IMR-90 (cell line): ENCODE measurements at regions not wholly inside any gene's neighbourhood (a gene's known extent, or its start where the extent isn't known, plus 50 kb on each side); places are given as distances from the start of the nearest gene placed in this dataset.

Experiments used
- ATAC-seq: fragments of 200-7000 bp; cut with Tn5 transposase; 2 replicates; pipeline ENCODE4 v1.9.1; 2020; ENCODE audit warnings: low read depth, mild to moderate bottlenecking, moderate library complexity
- BruUV-seq: library from RNA; stranded (reverse); fragments of 400-500 nt; replicated peaks from 2 replicates; lab custom pipeline; 2021; lab: Mats Ljungman, UMichigan
- CTCF ChIA-PET: fragments of 300-600 bp; formaldehyde crosslinking; extraction: SDS; loops from one replicate; lab custom pipeline; 2021; ENCODE audit warnings: antibody characterized with exemption; lab: Yijun Ruan, JAX
- POLR2A ChIA-PET: fragments of 300-600 bp; sonication (Branson Sonifier 250); formaldehyde crosslinking; loops from one replicate; lab custom pipeline; 2022; ENCODE audit warnings: antibody characterized with exemption; ENCODE audit not compliant: unreplicated experiment; lab: Charles Lee
- DNase-seq: peaks from one replicate; pipeline ENCODE4 v3.0.0; 2013
- H2AFZ ChIP-seq: replicated peaks from 2 replicates; pipeline ENCODE3; 2013; ENCODE audit warnings: low read length, mild to moderate bottlenecking; ENCODE audit not compliant: poor library complexity
- H2AK5ac ChIP-seq: 2 replicates; pipeline ENCODE4 v1.6.1; 2013; ENCODE audit warnings: low read depth, low read length, inconsistent platforms
- H2AK9ac ChIP-seq: replicated peaks from 2 replicates; pipeline ENCODE3; 2013; ENCODE audit warnings: mild to moderate bottlenecking, low read depth, low read length, moderate library complexity; ENCODE audit not compliant: poor library complexity
- H2BK120ac ChIP-seq: 2 replicates; pipeline ENCODE4 v1.6.1; 2013; ENCODE audit warnings: low read depth, low read length, inconsistent platforms
- H2BK15ac ChIP-seq: 3 replicates; pipeline ENCODE4 v1.6.1; 2013; ENCODE audit warnings: low read depth, low read length, inconsistent platforms
- H2BK20ac ChIP-seq: 2 replicates; pipeline ENCODE4 v1.6.1; 2013; ENCODE audit warnings: low read depth, mild to moderate bottlenecking, inconsistent platforms, low read length, moderate library complexity
- H2BK5ac ChIP-seq: 2 replicates; pipeline ENCODE4 v1.6.1; 2013; ENCODE audit warnings: mild to moderate bottlenecking, low read depth, low read length, inconsistent platforms; ENCODE audit not compliant: poor library complexity, severe bottlenecking
- H3K14ac ChIP-seq: replicated peaks from 2 replicates; pipeline ENCODE4 v1.6.1; 2013; ENCODE audit warnings: low read depth, low read length, inconsistent platforms
- H3K18ac ChIP-seq: 2 replicates; pipeline ENCODE4 v1.6.1; 2013; ENCODE audit warnings: low read depth, low read length, control low read depth
- H3K23ac ChIP-seq: 2 replicates; pipeline ENCODE4 v1.6.1; 2013; ENCODE audit warnings: low read depth, low read length, inconsistent platforms
- H3K27ac ChIP-seq: 2 replicates; pipeline ENCODE4 v1.5.1; 2013; ENCODE audit warnings: mild to moderate bottlenecking, control low read depth, low read length; ENCODE audit not compliant: insufficient read depth
- H3K27me3 ChIP-seq: 2 replicates; pipeline ENCODE4 v1.6.1; 2013; ENCODE audit warnings: low read length; ENCODE audit not compliant: control insufficient read depth, insufficient read depth
- H3K36me3 ChIP-seq: 2 replicates; pipeline ENCODE4 v1.6.1; 2013; ENCODE audit warnings: low read length, mixed read lengths; ENCODE audit not compliant: control insufficient read depth, insufficient read depth
- H3K4ac ChIP-seq: 2 replicates; pipeline ENCODE4 v1.6.1; 2013; ENCODE audit warnings: low read depth, low read length, inconsistent platforms
- H3K4me1 ChIP-seq: 2 replicates; pipeline ENCODE4 v1.6.1; 2013; ENCODE audit warnings: low read length, mixed read lengths; ENCODE audit not compliant: control insufficient read depth, insufficient read depth
- H3K4me2 ChIP-seq: 2 replicates; pipeline ENCODE4 v1.6.1; 2013; ENCODE audit warnings: low read depth, mild to moderate bottlenecking, control low read depth, low read length, moderate library complexity
- H3K4me3 ChIP-seq: 2 replicates; pipeline ENCODE4 v1.5.1; 2013; ENCODE audit warnings: low read depth, mild to moderate bottlenecking, control low read depth, low read length, moderate library complexity; ENCODE audit not compliant: insufficient read depth
- H3K56ac ChIP-seq: 2 replicates; pipeline ENCODE4 v1.6.1; 2013; ENCODE audit warnings: low read length, inconsistent platforms; ENCODE audit not compliant: insufficient read depth; ENCODE audit errors: extremely low read depth
- H3K79me1 ChIP-seq, 2 experiments: 2 replicates each; pipeline ENCODE4 v1.6.1; 2013; ENCODE audit warnings: low read length in 2 of 2, inconsistent platforms in 1 of 2, low read depth in 1 of 2
- H3K9ac ChIP-seq: 2 replicates; pipeline ENCODE4 v1.6.1; 2013; ENCODE audit warnings: low read depth, low read length, control low read depth
- H3K9me1 ChIP-seq: 2 replicates; pipeline ENCODE4 v1.6.1; 2013; ENCODE audit warnings: low read length, inconsistent platforms; ENCODE audit not compliant: insufficient read depth
- H3K9me3 ChIP-seq: 2 replicates; pipeline ENCODE4 v1.6.1; 2013; ENCODE audit warnings: low read length; ENCODE audit not compliant: control insufficient read depth, insufficient read depth
- H4K20me1 ChIP-seq: 2 replicates; pipeline ENCODE4 v1.6.1; 2013; ENCODE audit warnings: low read length, inconsistent platforms; ENCODE audit not compliant: insufficient read depth
- H4K5ac ChIP-seq: 2 replicates; pipeline ENCODE4 v1.6.1; 2013; ENCODE audit warnings: mild to moderate bottlenecking, low read depth, low read length, control low read depth
- H4K8ac ChIP-seq, 2 experiments: 2 replicates each; pipeline ENCODE4 v1.6.1; 2013; ENCODE audit warnings: low read depth in 2 of 2, low read length in 2 of 2, control low read depth in 1 of 2, inconsistent platforms in 1 of 2
- H4K91ac ChIP-seq: 2 replicates; pipeline ENCODE4 v1.6.1; 2013; ENCODE audit warnings: low read depth, low read length, inconsistent platforms; ENCODE audit not compliant: insufficient read depth
- BHLHE40 ChIP-seq: fragments of 150-350 bp; IDR thresholded peaks from 2 replicates; pipeline ENCODE4 v1.6.1; 2016; ENCODE audit warnings: mild to moderate bottlenecking, low read depth, low read length
- CHD1 ChIP-seq: IDR thresholded peaks from 2 replicates; pipeline ENCODE4 v1.6.1; 2012; ENCODE audit warnings: low read depth, low read length, improper control_type of control experiment
- NFE2L2 ChIP-seq: fragments of 150-350 bp; IDR thresholded peaks from 2 replicates; pipeline ENCODE4 v1.6.1; 2016; ENCODE audit warnings: low read depth, mild to moderate bottlenecking, low read length
- RAD21 ChIP-seq: IDR thresholded peaks from 2 replicates; pipeline ENCODE4 v1.6.1; 2012; ENCODE audit warnings: low read length, improper control_type of control experiment
- RCOR1 ChIP-seq: IDR thresholded peaks from 2 replicates; pipeline ENCODE4 v1.6.1; 2012; ENCODE audit warnings: mild to moderate bottlenecking, low read length, improper control_type of control experiment; ENCODE audit not compliant: insufficient replicate concordance
- WGBS, 2 experiments: methylation state at CpG; one replicate each; pipeline versions ENCODE4 v1.1.5 to v1.1.7; 2013; ENCODE audit warnings: missing lambda C conversion rate in 2 of 2; ENCODE audit not compliant: insufficient read length in 1 of 2; ENCODE audit errors: extremely low coverage in 2 of 2; 5-methylcytosine and 5-hydroxymethylcytosine counted together
- dilution Hi-C: fragments of 300-500 bp; cut with HindIII; formaldehyde crosslinking; loops from one replicate; pipeline ENCODE4 v1.14.3; 2018; ENCODE audit warnings: low sequenced_read_pairs; ENCODE audit not compliant: unreplicated experiment
- in situ Hi-C: fragments of 300-500 bp; cut with MboI; formaldehyde crosslinking; loops from 3 replicates; pipeline ENCODE4 v1.14.3; 2019; ENCODE audit warnings: low sequenced_read_pairs, inconsistent platforms, mixed read lengths
- intact Hi-C: fragments of 100-400 bp; cut with micrococcal nuclease; formaldehyde crosslinking; loops from 2 replicates; pipeline ENCODE4 v1.10.0; 2022
- TF ChIP-seq, protein P1 (sequence below): fragments of 150-350 bp; IDR thresholded peaks from 2 replicates; pipeline ENCODE4 v1.6.1; 2017; ENCODE audit warnings: mild to moderate bottlenecking, antibody characterized with exemption, low read length, low read depth

GRCh38 chr6:81966968-81967367 lies 214.5 kb upstream of the TENT5A start:
- intact Hi-C loops, result no loop called here
- H4K20me1 ChIP-seq, result no peaks in the 10 kb centered on the region
- ATAC-seq (no peak), DNase-seq (no peak)
- no CpG with 5 or more reads among the region's 2 CpGs for WGBS, 2 experiments
- no TSS peak for BruUV-seq
- H3K36me3 ChIP-seq, result no peaks in the 10 kb centered on the region
- H3K18ac ChIP-seq, result no peak overlapping the region
- H4K91ac ChIP-seq, result no peak overlapping the region
- H4K8ac ChIP-seq, result no peak overlapping the region
- CTCF ChIA-PET, result no interaction called here
- no peak overlapping the region for H3K27ac ChIP-seq
- no peak overlapping the region for H3K9ac ChIP-seq
- no peak overlapping the region for H2BK15ac ChIP-seq
- no peak overlapping the region for H3K23ac ChIP-seq
- no peak overlapping the region for H2AK9ac ChIP-seq
- no peak overlapping the region for H3K14ac ChIP-seq
- TF ChIP-seq BHLHE40 (no peak), CHD1 (no peak), RCOR1 (no peak), NFE2L2 (no peak), RAD21 (no peak)
- TF ChIP-seq, protein P1, sequence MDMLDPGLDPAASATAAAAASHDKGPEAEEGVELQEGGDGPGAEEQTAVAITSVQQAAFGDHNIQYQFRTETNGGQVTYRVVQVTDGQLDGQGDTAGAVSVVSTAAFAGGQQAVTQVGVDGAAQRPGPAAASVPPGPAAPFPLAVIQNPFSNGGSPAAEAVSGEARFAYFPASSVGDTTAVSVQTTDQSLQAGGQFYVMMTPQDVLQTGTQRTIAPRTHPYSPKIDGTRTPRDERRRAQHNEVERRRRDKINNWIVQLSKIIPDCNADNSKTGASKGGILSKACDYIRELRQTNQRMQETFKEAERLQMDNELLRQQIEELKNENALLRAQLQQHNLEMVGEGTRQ, result no peak
- no peak overlapping the region for H2AFZ ChIP-seq
- POLR2A ChIA-PET, result no interaction called here
- in situ Hi-C loops, result no loop called here
- no peak overlapping the region for H2BK20ac ChIP-seq
- no peaks in the 10 kb centered on the region for H3K79me1 ChIP-seq
- H3K4ac ChIP-seq, result no peak overlapping the region
- dilution Hi-C loops, result no loop called here
- H3K4me2 ChIP-seq, result no peak overlapping the region
- H3K4me3 ChIP-seq, result no peak overlapping the region
- no peaks in the 10 kb centered on the region for H3K4me1 ChIP-seq
- H4K5ac ChIP-seq, result no peak overlapping the region
- H3K27me3 ChIP-seq, result no peaks in the 10 kb centered on the region
- no peak overlapping the region for H2AK5ac ChIP-seq
- no peak overlapping the region for H3K56ac ChIP-seq
- no peak overlapping the region for H2BK5ac ChIP-seq
- H3K9me1 ChIP-seq, result no peaks in the 10 kb centered on the region
- H2BK120ac ChIP-seq, result no peak overlapping the region
- H3K9me3 ChIP-seq, result no peaks in the 10 kb centered on the region
